MG63 (cell line): ENCODE measurements at regions not wholly inside any gene's neighbourhood (a gene's known extent, or its start where the extent isn't known, plus 50 kb on each side); places are given as distances from the start of the nearest gene placed in this dataset.
A peak's percentile ranks its signal among the peaks of the same experiment; 100 is the strongest.

ENCODE experiments used
- DNase-seq: peaks from one replicate; pipeline ENCODE4 v3.0.0-alpha.2; 2020
- H3K27me3 ChIP-seq: fragments of 250-450 bp; sonication (Bioruptor Pico); 2 replicates; pipeline ENCODE4 v1.5.1; 2020; ENCODE audit warnings: mild to moderate bottlenecking, moderate library complexity
- H3K36me3 ChIP-seq: fragments of 250-450 bp; sonication (Bioruptor Pico); 2 replicates; pipeline ENCODE4 v1.5.1; 2020; ENCODE audit warnings: mild to moderate bottlenecking, moderate library complexity
- H3K4me3 ChIP-seq: fragments of 250-450 bp; sonication (Bioruptor Pico); 2 replicates; pipeline ENCODE4 v1.5.1; 2020; ENCODE audit warnings: mild to moderate bottlenecking, moderate library complexity
- H3K9me3 ChIP-seq: fragments of 250-450 bp; sonication (Bioruptor Pico); 2 replicates; pipeline ENCODE4 v1.5.1; 2020; ENCODE audit warnings: mild to moderate bottlenecking, moderate library complexity

- no peak for DNase-seq
- H3K36me3 ChIP-seq = no peaks in the 10 kb centered on the region
- H3K9me3 ChIP-seq = 0 out of 2 replicates have a peak, but pooled peaks cover 2% of the 10 kb centered on the region
- no peaks in the 10 kb centered on the region for H3K27me3 ChIP-seq
- no peak overlapping the region for H3K4me3 ChIP-seq
Observed at GRCh38 chr9:134983506-134984371, 66.0 kb upstream of the FCN1 start.

DNA sequence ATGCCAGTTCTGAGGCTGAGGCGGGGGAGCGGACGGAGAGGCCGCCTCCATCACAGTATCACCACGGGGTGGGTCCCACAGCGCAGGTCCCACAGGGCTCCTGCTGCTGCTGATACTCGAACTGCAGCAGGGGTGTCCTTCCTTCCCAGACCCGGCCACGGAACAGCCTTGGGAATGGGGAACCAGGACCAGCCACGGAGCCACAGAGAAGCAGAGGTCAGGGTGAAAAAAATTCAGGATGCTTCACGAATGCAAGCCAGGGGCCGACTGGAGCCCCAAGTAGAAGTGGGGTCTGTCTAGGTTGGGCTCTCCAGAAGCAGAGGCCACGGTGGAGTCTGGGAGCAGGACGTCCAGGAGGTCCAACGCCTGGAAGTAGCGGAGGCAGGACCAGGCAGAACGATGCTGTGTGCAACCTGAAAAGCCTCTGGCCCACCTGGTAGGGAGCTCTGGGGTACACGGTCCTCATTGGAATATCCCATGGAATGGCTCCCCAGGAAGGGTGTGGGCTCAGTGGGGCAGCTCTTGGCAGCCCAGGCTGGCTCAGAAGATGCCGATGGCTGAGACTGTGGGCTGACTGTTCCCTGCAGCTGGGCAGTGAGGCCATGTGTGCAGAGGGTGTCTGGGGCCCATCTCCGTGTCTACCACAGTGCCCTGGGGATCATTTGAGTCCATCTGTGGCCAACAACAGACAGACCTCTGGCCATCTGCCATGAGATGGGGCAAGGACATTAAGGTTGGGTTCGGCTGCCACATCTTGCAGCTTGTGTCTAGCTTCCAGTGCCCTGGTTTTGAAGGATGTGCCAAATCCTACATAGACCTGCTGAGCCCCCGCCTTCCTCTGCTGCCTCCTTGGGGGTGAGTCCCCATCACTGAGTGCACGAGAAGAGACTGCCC is 66.9 kb upstream of the FCN1 start:
- H3K36me3 ChIP-seq = no peaks in the 10 kb centered on the region
- no peaks in the 10 kb centered on the region for H3K27me3 ChIP-seq
- H3K9me3 ChIP-seq = 0 out of 2 replicates have a peak, but pooled peaks cover 2% of the 10 kb centered on the region

DNA sequence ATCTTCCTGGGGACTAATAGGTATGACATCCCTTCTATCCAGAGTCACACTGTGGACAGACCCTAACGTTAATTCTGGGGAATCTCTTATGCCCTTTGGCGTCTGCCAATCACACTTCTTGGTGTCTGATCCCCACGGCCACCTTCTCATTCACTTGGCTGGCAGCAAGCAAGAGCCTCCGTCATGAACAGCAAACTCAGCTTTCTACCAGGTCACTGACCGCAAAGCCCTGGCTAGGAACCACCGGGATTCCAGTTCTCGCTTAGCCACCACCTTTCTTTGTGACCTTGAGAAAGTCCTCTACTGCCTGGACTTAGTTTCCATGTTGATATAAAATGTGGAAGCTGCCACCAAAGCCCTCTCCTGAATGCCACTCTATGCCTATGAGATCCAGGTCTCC is 67.7 kb upstream of the FCN1 start:
- no peaks in the 10 kb centered on the region for H3K36me3 ChIP-seq
- H3K9me3 ChIP-seq = 0 out of 2 replicates have a peak, but pooled peaks cover 2% of the 10 kb centered on the region
- DNase-seq = no peak
- H3K27me3 ChIP-seq = no peaks in the 10 kb centered on the region
- H3K4me3 ChIP-seq = no peak overlapping the region

More for the DNA sequence above, 66.9 kb upstream of the FCN1 start:
- no peak for DNase-seq
- H3K4me3 ChIP-seq = no peak overlapping the region

- no peak for DNase-seq
- Histone ChIP-seq H3K4me3 (no peak overlapping the region), H3K27me3 (no peaks in the 10 kb centered on the region), H3K9me3 (0 out of 2 replicates have a peak, but pooled peaks cover 2% of the 10 kb centered on the region), H3K36me3 (no peaks in the 10 kb centered on the region)
Observed at GRCh38 chr9:134986957-134987356, 69.2 kb upstream of the FCN1 start.

DNA sequence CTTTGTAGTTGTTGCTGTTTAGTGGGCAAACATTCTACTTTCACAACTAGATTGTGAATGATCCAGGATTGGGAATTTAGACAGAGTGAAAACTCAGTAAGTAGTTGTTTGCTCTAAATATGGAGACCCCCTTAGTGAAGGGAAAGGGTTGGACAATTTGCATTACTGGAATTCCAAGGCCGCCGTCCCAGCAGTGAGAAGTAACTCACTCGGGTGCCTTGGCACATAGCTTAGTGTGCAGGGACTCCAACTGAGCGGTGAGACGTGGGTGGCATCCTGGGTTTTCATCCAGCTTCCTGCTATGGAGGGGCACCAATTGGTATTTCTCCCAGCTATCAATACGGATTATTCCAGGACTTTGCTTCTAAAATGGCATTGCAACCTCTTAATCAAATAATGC is 69.7 kb upstream of the FCN1 start:
- no peaks in the 10 kb centered on the region for H3K27me3 ChIP-seq
- no peaks in the 10 kb centered on the region for H3K36me3 ChIP-seq
- 0 out of 2 replicates have a peak, but pooled peaks cover 2% of the 10 kb centered on the region for H3K9me3 ChIP-seq
- DNase-seq = no peak
- H3K4me3 ChIP-seq = no peak overlapping the region

DNA sequence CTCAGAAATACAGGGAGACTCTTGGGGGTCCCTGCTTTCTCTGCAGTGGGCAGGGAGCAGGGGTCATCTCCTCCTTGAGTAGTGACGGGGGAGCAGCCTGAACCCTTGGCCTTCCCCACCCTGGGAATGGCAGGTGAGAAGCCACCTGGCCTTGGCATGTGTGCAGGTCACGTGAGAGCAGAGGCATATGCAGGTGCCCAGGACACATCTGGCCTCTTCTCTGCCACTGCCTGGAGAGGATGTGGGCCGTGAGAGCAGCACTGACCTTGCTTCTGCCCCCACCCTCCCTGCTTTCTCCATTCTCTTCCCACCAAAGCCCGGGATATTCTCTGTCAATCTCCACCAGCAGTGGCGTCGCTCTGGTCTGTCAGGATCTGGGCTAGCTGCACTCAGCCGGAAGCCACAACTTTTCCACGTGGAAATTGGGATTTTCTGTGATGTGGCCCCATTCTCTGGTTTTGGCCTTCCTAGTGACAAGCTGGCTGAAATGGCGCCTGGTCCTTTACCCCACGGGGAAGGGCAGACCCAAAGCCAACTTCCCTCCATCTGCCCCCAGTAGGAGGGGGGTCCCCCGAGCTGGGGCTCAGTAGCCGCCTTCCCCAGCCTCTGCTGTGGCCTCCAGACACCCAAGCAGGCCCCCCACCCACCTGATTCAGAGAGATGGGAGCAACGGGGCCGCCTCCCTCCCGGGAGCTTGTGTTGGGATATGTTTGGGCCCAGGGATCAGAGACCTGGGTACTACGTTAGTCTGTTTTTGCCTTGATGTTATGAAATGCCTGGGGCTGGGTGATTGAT is 70.4 kb upstream of the FCN1 start:
- H3K4me3 ChIP-seq = no peak overlapping the region
- H3K36me3 ChIP-seq = no peaks in the 10 kb centered on the region
- DNase-seq = no peak
- H3K27me3 ChIP-seq = no peaks in the 10 kb centered on the region
- 0 out of 2 replicates have a peak, but pooled peaks cover 2% of the 10 kb centered on the region for H3K9me3 ChIP-seq

DNA sequence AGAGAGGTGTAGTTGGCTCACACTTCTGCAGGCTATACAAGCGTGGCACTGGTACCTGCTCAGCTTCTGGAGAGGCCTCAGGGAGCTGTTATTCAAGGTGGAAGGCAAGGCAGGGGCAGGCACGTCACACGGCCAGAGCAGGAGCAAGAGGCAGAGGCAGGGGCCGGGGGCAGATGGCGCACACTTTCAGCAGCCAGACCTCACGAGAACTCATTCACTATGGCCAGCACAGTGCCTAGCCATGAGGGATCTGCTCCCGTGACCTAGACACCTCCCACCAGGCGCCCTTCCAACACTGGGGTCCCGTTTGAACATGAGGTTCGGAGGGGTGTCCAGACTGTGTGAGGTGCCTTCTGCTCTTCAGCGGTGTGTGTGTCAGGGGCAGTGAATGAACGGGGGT is 71.0 kb upstream of the FCN1 start:
- Histone ChIP-seq H3K9me3 (0 out of 2 replicates have a peak, but pooled peaks cover 2% of the 10 kb centered on the region), H3K4me3 (no peak overlapping the region), H3K27me3 (no peaks in the 10 kb centered on the region), H3K36me3 (no peaks in the 10 kb centered on the region)
- DNase-seq = no peak

GRCh38 chr9:134989206-134990065 is 71.7 kb upstream of the FCN1 start:
- H3K4me3 ChIP-seq = no peak overlapping the region
- no peak for DNase-seq
- no peaks in the 10 kb centered on the region for H3K27me3 ChIP-seq
- no peaks in the 10 kb centered on the region for H3K36me3 ChIP-seq
- H3K9me3 ChIP-seq = 0 out of 2 replicates have a peak, but pooled peaks cover 2% of the 10 kb centered on the region

DNA sequence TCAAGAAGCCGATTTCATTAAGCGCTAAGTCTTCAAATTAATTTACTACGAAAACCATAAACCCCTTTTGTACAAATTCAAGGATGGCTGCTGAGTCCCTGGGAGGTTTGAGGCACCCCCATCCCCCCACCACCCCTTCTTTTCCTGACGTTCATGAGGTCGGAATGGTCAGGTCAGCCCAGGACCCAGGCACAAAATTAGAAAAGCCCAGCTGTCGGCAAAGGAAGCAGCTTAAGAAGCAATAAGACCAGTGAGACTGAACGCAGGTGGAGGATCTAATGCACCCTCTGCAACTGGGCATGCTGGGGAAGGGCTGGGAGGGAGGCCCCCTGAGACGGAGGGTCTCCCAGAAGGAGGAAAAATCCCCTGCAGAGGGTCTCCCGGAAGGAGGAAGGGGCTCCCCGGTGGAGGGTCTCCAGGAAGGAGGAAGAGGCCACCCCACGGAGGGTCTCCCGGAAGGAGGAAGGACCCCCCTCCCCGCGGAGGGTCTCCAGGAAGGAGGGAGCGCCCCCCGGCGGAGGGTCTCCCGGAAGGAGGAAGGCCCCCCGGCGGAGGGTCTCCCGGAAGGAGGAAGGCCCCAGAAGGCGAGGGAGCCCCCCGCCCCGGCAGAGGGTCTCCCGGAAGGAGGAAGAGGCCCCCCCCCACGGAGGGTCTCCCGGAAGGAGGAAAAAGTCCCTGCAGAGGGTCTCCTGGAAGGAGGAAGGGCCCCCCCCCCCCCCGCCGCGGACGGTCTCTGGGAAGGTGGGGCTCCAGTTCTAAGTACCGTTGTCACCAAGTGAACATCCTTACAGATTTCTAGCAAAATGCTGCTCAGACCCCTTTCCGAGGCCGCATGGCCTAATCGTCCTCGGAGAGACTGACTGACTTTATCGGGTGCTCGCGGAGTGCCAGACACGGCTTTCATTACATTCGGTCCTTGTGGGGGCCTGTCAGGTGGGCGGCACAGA is 74.4 kb upstream of the FCN1 start:
- no peak overlapping the region for H3K4me3 ChIP-seq
- no peak for DNase-seq
- no peaks in the 10 kb centered on the region for H3K36me3 ChIP-seq
- H3K27me3 ChIP-seq = no peaks in the 10 kb centered on the region
- 0 out of 2 replicates have a peak, but pooled peaks cover 2% of the 10 kb centered on the region for H3K9me3 ChIP-seq

DNA sequence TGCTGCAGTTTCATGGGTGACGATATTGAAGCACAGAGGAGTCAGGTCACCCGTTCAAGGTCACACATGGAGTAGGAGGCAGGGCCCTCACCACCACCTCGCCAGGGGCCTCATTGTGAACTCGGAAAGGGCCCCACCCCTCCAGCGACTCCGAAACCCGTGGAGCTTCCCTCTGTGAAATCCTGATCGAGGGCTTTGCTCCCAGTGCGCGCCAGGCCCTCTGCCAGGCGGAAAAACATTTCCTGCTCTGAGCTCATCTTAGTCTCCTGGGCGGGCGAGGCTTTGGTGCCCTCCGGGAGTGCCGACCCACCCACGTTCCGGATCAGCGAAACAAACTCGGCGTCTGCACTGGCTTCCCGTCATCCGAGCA is 75.0 kb upstream of the FCN1 start:
- Histone ChIP-seq H3K27me3 (no peaks in the 10 kb centered on the region), H3K4me3 (no peak overlapping the region), H3K36me3 (no peaks in the 10 kb centered on the region), H3K9me3 (no peaks in the 10 kb centered on the region)
- peak; percentile 77 for DNase-seq

GRCh38 chr9:134993416-134993815 is 75.7 kb upstream of the FCN1 start:
- H3K9me3 ChIP-seq = no peaks in the 10 kb centered on the region
- DNase-seq = no peak
- H3K36me3 ChIP-seq = no peaks in the 10 kb centered on the region
- no peaks in the 10 kb centered on the region for H3K27me3 ChIP-seq
- no peak overlapping the region for H3K4me3 ChIP-seq

DNA sequence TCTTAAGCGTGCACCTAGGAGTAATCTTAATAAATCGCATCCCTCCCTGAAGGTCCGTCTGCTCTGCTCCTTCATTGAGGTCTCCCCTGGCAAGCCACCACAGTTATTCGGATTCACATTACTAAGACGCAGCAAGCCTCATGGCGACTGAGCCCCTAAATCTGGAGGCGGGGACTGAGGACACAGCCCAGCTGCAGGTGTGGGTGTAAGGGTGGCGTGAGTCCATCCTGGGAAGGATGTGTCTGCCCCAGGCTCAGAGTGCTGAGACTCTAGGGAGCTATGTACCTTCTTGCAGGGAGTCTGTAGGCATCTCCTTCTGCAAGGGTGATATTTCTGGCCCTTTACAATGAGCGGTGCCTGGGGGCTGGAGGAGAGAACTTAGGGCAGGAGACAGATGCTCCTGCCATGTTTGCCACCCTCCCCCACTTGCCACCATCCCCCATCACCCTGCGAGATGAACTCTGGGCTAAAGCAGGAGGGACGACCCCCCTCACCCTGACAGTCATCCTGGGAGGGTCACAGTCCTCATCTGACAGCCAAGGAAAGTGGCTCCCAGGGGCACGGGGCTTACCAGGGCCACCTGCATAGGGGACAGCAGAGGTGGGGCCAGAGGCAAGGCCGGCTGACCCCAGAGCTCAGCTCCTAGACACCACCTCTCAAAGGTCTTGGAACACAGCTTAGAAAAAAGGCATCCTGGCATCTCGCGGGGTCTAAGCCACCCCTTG is 76.4 kb upstream of the FCN1 start:
- Histone ChIP-seq H3K9me3 (no peaks in the 10 kb centered on the region), H3K27me3 (no peaks in the 10 kb centered on the region), H3K4me3 (no peak overlapping the region), H3K36me3 (no peaks in the 10 kb centered on the region)
- DNase-seq = no peak

DNA sequence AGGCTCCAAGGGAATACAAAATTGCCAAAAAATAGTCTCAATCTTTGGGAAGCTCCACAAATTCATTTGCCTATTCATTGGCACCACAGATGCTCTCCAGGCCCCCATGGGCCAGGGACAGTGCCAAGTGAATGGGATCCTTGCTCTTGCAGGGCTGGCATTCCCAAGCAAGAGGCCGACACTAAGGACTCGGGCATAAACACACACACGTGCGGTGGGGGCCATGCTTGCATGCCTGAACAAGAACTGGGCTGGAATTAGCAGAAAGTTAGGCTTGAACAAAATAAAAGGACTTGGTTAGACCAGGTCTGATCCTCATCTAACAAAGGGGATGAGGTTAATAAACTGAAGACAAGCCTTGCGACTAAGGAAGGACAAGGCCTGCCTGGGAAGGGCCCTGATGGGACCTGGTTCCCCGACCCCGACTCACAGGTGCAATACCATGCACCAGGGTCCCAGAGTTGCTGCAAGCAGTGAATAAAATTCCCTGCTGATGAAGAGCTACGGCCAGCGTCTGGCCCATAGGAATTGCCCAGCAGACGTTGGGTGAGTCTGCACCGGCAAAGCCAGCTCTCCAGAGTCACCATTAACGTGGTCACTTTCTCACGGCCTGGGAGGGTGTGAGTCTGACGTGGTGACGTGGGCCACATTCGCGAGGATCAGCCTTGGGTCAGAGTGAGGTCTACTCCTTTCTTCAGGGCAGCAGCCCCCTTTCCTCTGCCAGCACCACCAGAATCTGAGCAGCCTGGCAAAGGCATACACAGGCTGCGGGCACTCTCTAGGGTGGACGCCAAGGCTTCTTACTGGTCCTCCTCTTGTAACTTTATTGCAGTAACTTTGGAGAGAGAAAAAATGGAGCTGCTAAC is 77.4 kb upstream of the FCN1 start:
- no peak for DNase-seq
- H3K9me3 ChIP-seq = peaks cover 2% of the 10 kb centered on the region; the same call in 1 of the 2 replicates
- no peaks in the 10 kb centered on the region for H3K36me3 ChIP-seq
- H3K27me3 ChIP-seq = no peaks in the 10 kb centered on the region
- H3K4me3 ChIP-seq = no peak overlapping the region

DNA sequence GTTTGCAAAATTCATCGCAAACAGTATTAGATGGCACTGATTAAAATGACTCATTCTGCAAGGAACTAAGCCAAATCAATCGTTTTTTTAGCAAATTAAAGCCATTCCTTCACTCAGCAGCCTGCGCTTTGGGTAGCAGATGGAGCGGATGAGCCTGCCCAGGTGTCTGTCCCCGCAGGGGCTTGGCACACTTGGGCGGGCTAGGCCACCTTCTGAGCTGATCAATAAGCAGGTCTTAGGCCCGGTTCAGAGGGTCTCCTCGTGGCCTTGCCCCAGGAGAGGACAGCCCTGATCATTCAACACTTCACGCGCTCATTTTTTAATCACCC is 78.0 kb upstream of the FCN1 start:
- no peak for DNase-seq
- Histone ChIP-seq H3K9me3 (peaks cover 8% of the 10 kb centered on the region), H3K36me3 (no peaks in the 10 kb centered on the region), H3K4me3 (no peak overlapping the region), H3K27me3 (no peaks in the 10 kb centered on the region)
